Left hindlimb (tissue), 1 donor: ENCODE measurements at regions not wholly inside any gene's neighbourhood (a gene's known extent, or its start where the extent isn't known, plus 50 kb on each side); places are given as distances from the start of the nearest gene placed in this dataset.

ENCODE experiments used
- DNase-seq: peaks from one replicate; pipeline ENCODE4 v3.0.0-alpha.2; 2018

DNA sequence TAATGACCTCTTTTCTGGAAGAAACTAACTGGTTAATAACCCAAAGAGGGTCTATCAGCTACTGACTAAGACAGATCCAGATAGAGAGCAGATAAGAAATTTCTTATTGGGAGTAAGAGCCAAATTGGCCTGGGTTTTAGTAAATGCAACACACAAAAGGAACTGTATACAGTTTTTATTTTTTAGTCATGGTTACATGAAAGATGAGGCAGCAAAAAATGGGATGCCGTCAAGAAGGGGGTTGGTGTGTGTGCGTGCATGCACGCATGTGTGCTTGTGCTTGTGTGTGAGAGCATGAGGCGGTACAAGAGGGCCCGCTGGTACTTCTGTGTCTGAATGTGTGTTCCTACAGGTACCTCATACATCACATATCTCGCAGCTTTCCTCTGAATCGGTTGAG is 466.2 kb upstream of the HNRNPA3 start:
- DNase-seq, result no peak

- no peak for DNase-seq
Observed at GRCh38 chr2:176747506-176747905, 465.1 kb upstream of the HNRNPA3 start.

GRCh38 chr2:176747928-176748327 is 464.7 kb upstream of the HNRNPA3 start:
- DNase-seq, result no peak

- DNase-seq, result no peak
Observed at GRCh38 chr2:176748662-176749061, 463.9 kb upstream of the HNRNPA3 start.

GRCh38 chr2:176751314-176752227 is 461.0 kb upstream of the HNRNPA3 start:
- DNase-seq, result no peak

DNA sequence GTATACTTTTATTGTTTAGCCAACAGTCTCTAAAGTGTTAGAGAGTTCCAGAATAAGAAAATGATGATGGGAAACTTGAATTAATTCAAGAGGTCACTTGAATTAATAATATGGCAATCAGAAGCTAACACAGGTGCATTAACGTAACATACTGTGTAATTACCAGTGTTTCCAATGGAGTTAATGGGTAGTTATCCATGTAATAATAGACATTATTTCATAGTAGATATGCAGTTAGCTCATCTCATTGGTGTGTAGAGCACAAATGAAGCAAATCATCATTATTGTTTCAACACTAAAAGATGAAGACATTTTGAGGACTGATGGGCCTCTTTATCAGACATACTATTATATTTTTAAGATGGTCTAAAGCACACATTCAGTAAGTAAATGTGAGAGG is 460.3 kb upstream of the HNRNPA3 start:
- no peak for DNase-seq

DNA sequence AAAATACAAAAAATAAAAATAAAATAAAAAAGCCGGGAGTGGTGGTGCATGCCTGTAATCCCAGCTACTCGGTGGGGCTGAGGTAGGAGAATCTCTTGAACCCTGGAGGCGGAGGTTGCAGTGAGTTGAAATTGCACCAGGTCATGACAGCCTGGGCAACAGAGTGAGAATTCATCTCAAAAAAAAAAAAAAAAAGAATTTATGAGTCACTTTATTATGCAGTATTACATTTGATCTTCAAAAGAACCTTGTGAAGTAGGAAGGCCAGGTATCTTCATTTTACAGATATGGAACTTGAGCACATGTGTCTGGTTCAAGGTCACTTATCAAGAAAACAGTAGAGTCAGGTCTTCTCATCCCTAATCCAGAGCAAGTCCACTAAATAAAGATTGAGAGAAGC is 459.4 kb upstream of the HNRNPA3 start:
- no peak for DNase-seq

- DNase-seq, result no peak
Observed at GRCh38 chr2:176753752-176754474, 458.7 kb upstream of the HNRNPA3 start.

DNA sequence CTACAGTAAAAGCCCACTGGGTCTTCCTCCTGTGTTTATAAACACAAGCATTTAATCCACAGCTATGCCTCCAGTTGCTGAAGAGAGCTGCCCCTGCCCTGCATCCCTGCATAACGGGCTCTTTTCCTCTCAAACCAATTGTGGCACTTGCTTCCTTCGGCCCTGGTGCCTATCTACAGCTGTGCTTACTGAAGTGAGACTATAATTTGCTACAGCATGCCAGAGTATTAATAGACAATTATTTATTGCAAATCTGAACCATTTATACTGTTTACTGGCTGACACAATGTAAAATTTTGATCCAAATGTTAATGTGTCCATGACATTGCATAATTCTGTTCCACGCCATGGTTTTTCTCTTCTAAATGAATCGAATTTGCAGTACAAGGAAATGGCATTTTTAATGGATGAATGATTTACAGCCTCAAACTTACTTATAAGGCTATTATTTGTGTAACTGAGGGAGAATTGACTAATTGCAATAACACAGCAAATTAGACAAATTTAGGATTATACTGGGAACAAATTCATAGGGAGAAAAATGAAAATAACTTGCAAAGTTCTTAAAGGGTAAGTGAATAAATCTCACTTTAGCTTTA is 457.0 kb upstream of the HNRNPA3 start:
- DNase-seq, result no peak

GRCh38 chr2:176758426-176758825 is 454.2 kb upstream of the HNRNPA3 start:
- DNase-seq, result no peak

DNA sequence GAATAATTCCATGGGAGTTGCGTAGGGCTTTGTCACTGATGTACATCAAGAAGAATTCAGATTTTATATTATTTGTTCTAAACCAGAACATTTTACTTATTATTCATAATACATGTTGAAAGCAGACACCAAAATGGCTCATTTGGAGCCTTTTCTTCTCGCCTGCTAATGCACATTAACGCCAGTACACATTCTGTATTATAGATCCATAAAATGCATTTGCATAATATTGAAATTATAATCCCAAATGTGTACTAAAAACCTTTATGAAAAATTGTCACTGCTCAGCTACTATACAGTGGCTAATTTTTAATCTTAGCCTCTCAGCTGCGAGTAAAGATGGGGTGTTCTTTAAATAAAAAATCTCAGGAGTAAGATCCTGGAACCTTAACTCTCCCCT is 452.2 kb upstream of the HNRNPA3 start:
- no peak for DNase-seq

- DNase-seq, result no peak
Observed at GRCh38 chr2:176763130-176763529, 449.5 kb upstream of the HNRNPA3 start.

- DNase-seq, result no peak
Observed at GRCh38 chr2:176763851-176764404, 448.7 kb upstream of the HNRNPA3 start.

DNA sequence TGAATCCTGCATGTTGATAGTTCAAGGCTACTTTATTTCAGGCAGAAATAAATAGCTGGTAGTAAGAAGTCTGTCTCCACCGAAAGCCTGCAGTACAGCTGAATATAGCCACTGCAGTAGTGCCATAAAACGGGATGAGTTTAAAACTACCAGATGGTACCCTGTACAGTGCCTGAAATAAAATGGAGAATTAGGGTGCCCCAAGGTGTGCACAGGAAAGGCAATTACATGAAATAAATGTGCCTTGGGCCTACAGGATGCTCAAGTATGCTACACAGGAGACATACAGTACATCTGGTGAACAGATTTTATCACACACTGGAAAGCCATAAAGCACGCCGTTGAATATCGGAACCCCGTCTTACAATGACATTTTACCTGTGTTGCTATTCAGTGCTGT is 447.7 kb upstream of the HNRNPA3 start:
- no peak for DNase-seq

GRCh38 chr2:176766005-176766404 is 446.6 kb upstream of the HNRNPA3 start:
- no peak for DNase-seq

- DNase-seq, result no peak
Observed at GRCh38 chr2:176768185-176768584, 444.4 kb upstream of the HNRNPA3 start.

DNA sequence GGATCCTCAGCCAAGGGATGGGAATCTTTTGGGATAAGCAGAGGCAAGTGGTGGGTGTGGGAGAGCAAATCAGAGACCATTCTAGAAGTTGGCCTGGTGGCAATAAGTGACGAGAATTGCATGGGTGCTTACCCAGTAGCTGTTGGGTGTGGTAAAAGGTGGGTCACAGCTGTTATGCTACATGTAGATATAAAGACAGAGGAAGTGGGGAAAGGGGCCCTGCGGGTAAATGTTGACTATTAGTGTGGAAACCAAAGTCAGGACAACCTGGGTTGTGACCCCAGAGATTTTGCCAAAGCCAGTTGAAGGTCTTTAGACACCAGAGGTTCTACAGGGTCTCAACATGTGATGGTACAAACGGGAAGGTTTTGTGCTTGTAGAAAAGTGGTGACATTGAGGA is 443.6 kb upstream of the HNRNPA3 start:
- no peak for DNase-seq

GRCh38 chr2:176769499-176770370 is 442.9 kb upstream of the HNRNPA3 start:
- no peak for DNase-seq

DNA sequence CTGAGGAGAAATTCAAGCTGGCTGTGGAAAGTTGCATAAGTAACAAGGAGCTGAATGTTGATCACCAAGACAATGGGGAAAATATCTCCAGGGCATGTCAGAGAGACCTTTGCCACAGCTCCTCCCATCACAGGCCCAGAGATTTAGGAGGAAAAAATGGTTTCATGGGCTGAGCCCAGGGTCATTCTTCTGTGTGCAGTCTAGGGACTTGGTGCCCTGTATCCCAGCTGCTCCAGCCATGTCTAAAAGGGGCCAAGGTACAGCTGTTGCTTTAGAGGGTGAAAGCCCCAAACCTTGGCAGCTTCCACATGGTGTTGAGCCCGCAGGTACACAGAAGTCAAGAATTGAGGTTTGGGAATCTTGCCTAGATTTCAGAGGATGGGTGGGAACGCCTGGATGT is 439.8 kb upstream of the HNRNPA3 start:
- no peak for DNase-seq

GRCh38 chr2:176774766-176775451 is 437.7 kb upstream of the HNRNPA3 start:
- DNase-seq, result no peak

GRCh38 chr2:176777262-176777661 is 435.3 kb upstream of the HNRNPA3 start:
- DNase-seq, result no peak

- DNase-seq, result no peak
Observed at GRCh38 chr2:176779917-176780316, 432.7 kb upstream of the HNRNPA3 start.
